NCI-H187 (cell line): ENCODE measurements at regions not wholly inside any gene's neighbourhood (a gene's known extent, or its start where the extent isn't known, plus 50 kb on each side); places are given as distances from the start of the nearest gene placed in this dataset.

ENCODE experiments used
- DNase-seq, 2 experiments: peaks; one replicate each; lab custom pipeline; 2025; lab: John Stamatoyannopoulos, UW

GRCh38 chr13:33466262-33466661 lies 180.7 kb upstream of the STARD13 start:
- no peak for DNase-seq

- DNase-seq = no peak
Observed at GRCh38 chr13:33467556-33467955, 182.0 kb upstream of the STARD13 start.

DNA sequence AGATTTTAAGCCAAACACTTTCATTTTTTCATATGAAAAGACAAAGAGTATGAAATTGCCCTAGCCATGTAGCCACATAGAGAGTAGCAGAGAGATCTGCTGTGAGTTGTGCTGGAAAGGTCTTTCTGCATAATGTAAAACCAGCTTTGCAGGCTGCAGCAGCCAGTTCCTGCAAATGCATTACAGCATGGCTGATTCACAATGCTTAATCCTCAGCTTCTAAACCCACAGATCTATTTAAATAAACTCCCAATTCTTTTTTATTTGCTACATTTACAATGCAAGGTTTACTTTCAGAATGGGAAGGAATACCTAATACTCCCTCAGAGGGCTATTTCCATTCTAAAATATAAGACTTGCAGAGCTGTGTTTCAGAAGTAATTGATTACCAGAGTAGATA lies 185.6 kb upstream of the STARD13 start:
- no peak for DNase-seq

DNA sequence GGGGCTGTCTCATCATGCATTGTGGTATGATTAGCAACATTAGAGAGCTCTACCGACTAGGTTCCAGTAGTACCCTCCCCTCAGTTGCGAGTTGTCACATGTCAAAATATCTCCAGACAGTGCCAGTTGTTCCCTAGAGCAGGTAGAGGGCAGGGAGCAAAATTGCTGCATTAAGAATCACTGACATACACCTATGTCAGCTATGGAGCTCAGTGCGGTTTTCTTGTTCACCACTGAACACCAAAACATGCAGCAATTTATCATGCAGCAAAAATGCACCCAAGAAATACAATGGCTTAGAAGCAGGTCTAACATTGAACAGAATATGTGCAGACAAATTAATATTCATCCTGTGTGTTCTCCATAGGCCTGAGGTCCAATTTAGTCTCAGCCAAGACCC lies 186.9 kb upstream of the STARD13 start:
- no peak for DNase-seq

GRCh38 chr13:33479105-33479504 lies 193.6 kb upstream of the STARD13 start:
- DNase-seq = no peak

DNA sequence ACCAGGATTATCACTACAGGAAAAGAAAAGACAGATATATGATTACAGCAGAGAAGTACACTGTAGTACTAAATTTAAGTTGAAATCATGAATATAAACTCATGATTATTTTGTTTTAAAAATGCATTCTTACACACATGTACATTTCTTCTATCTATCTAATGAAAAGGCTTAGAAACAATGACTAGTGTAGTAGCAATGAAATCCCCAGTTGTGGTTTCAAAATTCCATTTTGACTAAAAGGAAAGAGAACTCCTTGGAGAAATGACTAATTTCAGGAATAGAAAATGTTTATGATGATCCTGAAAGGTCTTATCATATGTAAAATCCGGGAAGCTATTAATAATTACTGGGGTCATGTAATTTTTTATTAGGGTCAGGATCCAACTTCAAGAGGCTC lies 195.0 kb upstream of the STARD13 start:
- DNase-seq = no peak

GRCh38 chr13:33483471-33483870 lies 197.9 kb upstream of the STARD13 start:
- DNase-seq = no peak

DNA sequence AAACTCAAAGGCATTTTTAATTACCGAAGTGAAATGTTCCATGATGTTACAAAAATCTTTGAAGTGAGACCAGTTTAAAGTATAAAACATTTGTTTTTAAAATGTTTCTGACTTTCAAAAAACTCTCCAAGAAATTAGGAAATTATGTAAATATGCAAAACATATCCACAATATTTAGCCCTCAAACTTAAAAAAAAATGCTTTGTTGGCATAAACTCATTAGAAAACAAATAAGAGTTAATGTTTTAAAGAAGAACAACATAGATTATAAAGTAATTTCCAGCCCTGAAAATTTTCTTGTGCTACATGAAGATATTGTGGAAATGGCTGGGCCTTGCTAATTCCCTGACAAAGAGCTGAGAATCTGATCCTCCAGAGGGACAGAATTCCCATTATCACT lies 199.7 kb upstream of the STARD13 start:
- DNase-seq = no peak

- DNase-seq = no peak
Observed at GRCh38 chr13:33487575-33488243, 202.2 kb upstream of the STARD13 start.

DNA sequence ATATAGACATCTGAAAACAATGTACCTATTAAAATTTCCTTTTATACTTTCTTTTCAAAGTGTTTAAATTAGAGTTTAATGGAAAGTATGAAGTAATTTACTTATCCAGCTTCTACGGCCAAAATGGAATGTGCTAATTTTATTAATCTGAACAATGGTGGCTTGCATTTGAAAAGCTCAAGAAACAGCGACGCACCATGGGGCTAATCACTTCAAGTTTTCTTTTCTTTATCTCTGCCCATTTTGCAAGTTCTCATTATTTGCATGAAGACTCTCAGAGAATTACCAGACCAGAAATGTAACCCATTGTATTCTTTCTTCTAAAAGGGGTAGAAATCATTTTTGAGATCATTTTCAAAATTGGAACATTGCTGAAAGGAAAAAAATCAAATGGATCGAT lies 204.0 kb upstream of the STARD13 start:
- no peak for DNase-seq

- no peak for DNase-seq
Observed at GRCh38 chr13:33490461-33491327, 205.1 kb upstream of the STARD13 start.

DNA sequence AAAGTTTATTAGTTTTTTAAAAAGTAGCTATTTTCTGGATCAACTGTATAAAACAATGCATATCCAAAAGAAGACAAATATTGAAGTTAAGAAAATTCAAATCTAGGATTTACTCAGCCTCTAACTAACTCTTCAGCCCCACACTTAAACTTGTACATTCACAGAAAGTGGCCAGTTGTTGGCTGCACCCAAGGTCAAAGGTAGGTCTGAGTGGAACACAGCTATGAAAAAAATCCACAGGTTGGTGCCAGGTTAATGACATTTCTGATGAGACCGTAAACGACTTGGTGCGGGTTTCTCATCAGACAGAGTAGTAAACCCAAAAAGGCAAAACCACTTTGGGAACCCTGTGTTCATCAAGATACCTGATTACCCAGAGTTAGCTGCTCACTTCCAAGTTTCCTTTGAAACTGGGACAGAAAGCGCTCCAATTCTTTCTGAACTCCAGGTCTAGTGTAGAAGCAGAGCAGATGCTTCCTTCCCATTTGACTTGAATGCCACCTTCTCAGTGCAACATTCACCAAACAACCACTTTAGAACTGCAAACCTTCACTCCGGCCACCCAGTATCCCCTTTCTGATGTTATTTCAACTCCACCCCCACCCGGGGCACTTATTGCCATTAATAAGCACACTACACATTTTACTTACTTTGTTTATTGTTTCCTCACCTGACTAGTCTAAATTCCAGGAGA lies 208.3 kb upstream of the STARD13 start:
- no peak for DNase-seq

GRCh38 chr13:33494596-33495204 lies 209.1 kb upstream of the STARD13 start:
- no peak for DNase-seq

- DNase-seq = no peak
Observed at GRCh38 chr13:33496336-33496735, 210.8 kb upstream of the STARD13 start.

GRCh38 chr13:33497146-33497845 lies 211.7 kb upstream of the STARD13 start:
- no peak for DNase-seq

GRCh38 chr13:33508060-33508459 lies 222.5 kb upstream of the STARD13 start:
- no peak for DNase-seq

GRCh38 chr13:33509642-33510229 lies 224.2 kb upstream of the STARD13 start:
- DNase-seq = no peak

- no peak for DNase-seq
Observed at GRCh38 chr13:33510350-33510970, 224.9 kb upstream of the STARD13 start.

GRCh38 chr13:33512880-33513554 lies 227.5 kb upstream of the STARD13 start:
- DNase-seq = no peak

DNA sequence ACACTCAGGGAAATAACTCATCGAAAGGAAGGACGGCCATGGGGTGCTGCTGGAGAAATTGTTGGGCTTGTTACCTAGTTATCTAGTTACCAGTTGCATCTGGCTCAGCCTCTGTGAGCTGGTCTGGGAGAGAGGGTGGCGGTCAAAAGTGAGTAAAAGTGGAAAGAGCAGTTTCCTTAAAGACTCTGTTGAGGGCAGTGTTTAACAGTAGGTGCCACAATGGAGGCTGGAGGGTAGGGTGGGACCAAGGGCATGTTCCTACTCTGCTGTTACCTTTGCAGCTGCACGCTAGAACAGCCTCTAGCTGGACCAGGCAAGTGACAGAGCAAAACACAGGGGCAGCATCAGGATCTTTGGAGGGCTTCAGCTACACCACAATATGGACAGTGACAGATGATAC lies 228.8 kb upstream of the STARD13 start:
- no peak for DNase-seq
